B cell (primary cell): ENCODE measurements at regions not wholly inside any gene's neighbourhood (a gene's known extent, or its start where the extent isn't known, plus 50 kb on each side); places are given as distances from the start of the nearest gene placed in this dataset.

Experiments used
- ATAC-seq: fragments of 200-7000 bp; cut with Tn5 transposase; one replicate; pipeline ENCODE4 v1.10.0; 2021; ENCODE audit warnings: low read depth, mild to moderate bottlenecking, moderate number of reproducible peaks, moderate library complexity
- CTCF ChIA-PET: fragments of 350-600 bp; sonication (Branson Sonifier 250); formaldehyde crosslinking; loops from one replicate; lab custom pipeline; 2021; ENCODE audit warnings: antibody characterized with exemption, inconsistent platforms; lab: Charles Lee
- POLR2A ChIA-PET: fragments of 350-600 bp; sonication (Branson Sonifier 250); formaldehyde crosslinking; loops from one replicate; lab custom pipeline; 2021; ENCODE audit warnings: antibody characterized with exemption; lab: Charles Lee
- DNase-seq: peaks from one replicate; pipeline ENCODE4 v3.0.0; 2013
- H2AFZ ChIP-seq: 2 replicates; pipeline ENCODE4 v1.6.1; 2012; ENCODE audit warnings: mild to moderate bottlenecking, low read depth, low read length; ENCODE audit not compliant: insufficient read depth, poor library complexity, severe bottlenecking
- H3K27ac ChIP-seq, 2 donors: 1 replicate in 1 of 2; 2 replicates in 1 of 2; pipeline ENCODE4 v1.5.1; 2012 to 2013; ENCODE audit warnings: low read length in 2 of 2, mild to moderate bottlenecking in 2 of 2, moderate library complexity in 1 of 2
- H3K27me3 ChIP-seq, 4 experiments: fragments of 200-600 bp in 1 of 4; sonication (generic) in 1 of 4; replicated peaks in 1 of 4; 1 replicate in 2 of 4; 2 replicates in 2 of 4; pipeline versions ENCODE4 v1.6.1 to v1.7.0; 2013 to 2016; ENCODE audit warnings: low read length in 3 of 4, mild to moderate bottlenecking in 2 of 4, mixed read lengths in 1 of 4, moderate library complexity in 1 of 4; ENCODE audit not compliant: insufficient read depth in 4 of 4, control insufficient read depth in 3 of 4; ENCODE audit errors: control extremely low read depth in 1 of 4
- H3K36me3 ChIP-seq, 2 experiments: replicated peaks in 1 of 2; 1 replicate in 1 of 2; 2 replicates in 1 of 2; pipeline versions ENCODE4 v1.6.1 to v1.7.1; 2013; ENCODE audit warnings: low read length in 1 of 2; ENCODE audit not compliant: insufficient read depth in 2 of 2, control insufficient read depth in 1 of 2; ENCODE audit errors: control extremely low read depth in 1 of 2, extremely low read depth in 1 of 2
- H3K4me1 ChIP-seq, 2 donors: fragments of 200-600 bp in 1 of 2; sonication (generic) in 1 of 2; 1 replicate in 1 of 2; 2 replicates in 1 of 2; pipeline versions ENCODE4 v1.5.1 to v1.6.1; 2013 to 2017; ENCODE audit warnings: low read length in 2 of 2; ENCODE audit not compliant: control insufficient read depth in 2 of 2, insufficient read depth in 2 of 2
- H3K4me2 ChIP-seq: replicated peaks from 2 replicates; pipeline ENCODE3; 2012; ENCODE audit warnings: mild to moderate bottlenecking, low read depth, low read length; ENCODE audit not compliant: poor library complexity, severe bottlenecking
- H3K4me3 ChIP-seq, 5 experiments: fragments of 200-600 bp in 1 of 5; sonication (generic) in 1 of 5; 1 replicate in 3 of 5; 2 replicates in 2 of 5; pipeline versions ENCODE4 v1.5.1 to v1.7.0; 2011 to 2016; ENCODE audit warnings: low read length in 4 of 5, mild to moderate bottlenecking in 4 of 5, low read depth in 2 of 5, control low read depth in 1 of 5, moderate library complexity in 1 of 5; ENCODE audit not compliant: insufficient read depth in 1 of 5; ENCODE audit errors: control extremely low read depth in 1 of 5, extremely low read depth in 1 of 5
- H3K79me2 ChIP-seq: fragments of 200-600 bp; sonication (generic); one replicate; pipeline ENCODE4 v1.6.0; 2016; ENCODE audit warnings: low read length; ENCODE audit not compliant: control insufficient read depth, insufficient read depth
- H3K9ac ChIP-seq: fragments of 200-600 bp; sonication (generic); 2 replicates; pipeline ENCODE4 v1.6.1; 2017; ENCODE audit warnings: mild to moderate bottlenecking, low read length, moderate library complexity
- H3K9me3 ChIP-seq, 3 donors: one replicate each; pipeline versions ENCODE4 v1.6.1 to v1.7.1; 2013; ENCODE audit warnings: low read length in 2 of 3; ENCODE audit not compliant: control insufficient read depth in 2 of 3, insufficient read depth in 1 of 3; ENCODE audit errors: control extremely low read depth in 1 of 3
- H4K20me1 ChIP-seq: 2 replicates; pipeline ENCODE4 v1.6.0; 2012; ENCODE audit warnings: mild to moderate bottlenecking, low read length; ENCODE audit not compliant: insufficient read depth, control insufficient read depth, poor library complexity, severe bottlenecking
- H3K27ac Mint-ChIP-seq: one replicate; pipeline ENCODE4 v1.8.0; 2021; ENCODE audit warnings: mixed read lengths
- H3K27me3 Mint-ChIP-seq: one replicate; pipeline ENCODE4 v1.8.0; 2021; ENCODE audit warnings: mixed read lengths
- H3K4me1 Mint-ChIP-seq: one replicate; pipeline ENCODE4 v1.8.0; 2021; ENCODE audit warnings: mixed read lengths
- H3K4me3 Mint-ChIP-seq: one replicate; pipeline ENCODE4 v1.8.0; 2021; ENCODE audit warnings: mixed read lengths
- H3K9me3 Mint-ChIP-seq: one replicate; pipeline ENCODE4 v1.8.0; 2022; ENCODE audit warnings: mixed read lengths; ENCODE audit not compliant: insufficient read depth
- CTCF ChIP-seq: fragments of 200-600 bp; IDR thresholded peaks from one replicate; pipeline ENCODE4 v1.8.0; 2022; ENCODE audit warnings: antibody characterized with exemption, mild to moderate bottlenecking
- EZH2 ChIP-seq: IDR thresholded peaks from 2 replicates; pipeline ENCODE4 v1.6.1; 2012; ENCODE audit warnings: borderline replicate concordance, low read depth, mild to moderate bottlenecking, moderate library complexity, low read length; ENCODE audit not compliant: insufficient read depth, poor library complexity, severe bottlenecking
- WGBS: methylation state at CpG from one replicate; pipeline ENCODE4 v1.1.5; 2013; ENCODE audit warnings: missing lambda C conversion rate; ENCODE audit not compliant: insufficient coverage; 5-methylcytosine and 5-hydroxymethylcytosine counted together
- intact Hi-C: fragments of 100-400 bp; cut with micrococcal nuclease; formaldehyde crosslinking; loops from one replicate; pipeline ENCODE4 v1.10.0; 2022

GRCh38 chr2:8475349-8476031 is 206.4 kb upstream of the ID2 start:
- ChIA-PET POLR2A (no interaction called here), CTCF (no interaction called here)
- Histone ChIP-seq H4K20me1 (peaks cover 14% of the 10 kb centered on the region), H2AFZ (no peak overlapping the region), H3K4me2 (peak overlapping the region; percentile 23), H3K27ac (no peak overlapping the region), H3K4me3 (no peak overlapping the region), H3K79me2 (no peaks in the 10 kb centered on the region), H3K27me3 (peaks cover 0 to 84% (median 75%) of the 10 kb centered on the region in 4 experiments), H3K9me3 (peaks cover 0 to 30% (median 11%) of the 10 kb centered on the region in 3 donors), H3K4me1 (peaks cover 51 to 53% of the 10 kb centered on the region in 2 donors), H3K9ac (no peak overlapping the region), H3K36me3 (no peaks in the 10 kb centered on the region)
- peak; percentile 75 for DNase-seq
- intact Hi-C loops = loop anchor here (2.0 to 5.0 kb wide), 4 partner anchors 67 to 207 kb away; partner anchors contain the start of gene ID2
- peak overlapping the region; percentile 48 for H3K27ac Mint-ChIP-seq
- peak overlapping the region; percentile 60 for H3K4me3 Mint-ChIP-seq
- H3K4me1 Mint-ChIP-seq = peaks cover 46% of the 10 kb centered on the region
- peaks cover 70% of the 10 kb centered on the region for H3K27me3 Mint-ChIP-seq
- TF ChIP-seq CTCF (no peak), EZH2 (no peak)
- 13% methylated on average over 9 of the region's 13 CpGs for WGBS
- ATAC-seq = peak; percentile 56
- no peaks in the 10 kb centered on the region for H3K9me3 Mint-ChIP-seq
